OCI-LY7 (cell line): ENCODE measurements at regions not wholly inside any gene's neighbourhood (a gene's known extent, or its start where the extent isn't known, plus 50 kb on each side); places are given as distances from the start of the nearest gene placed in this dataset.

Source experiments
- EZH2phosphoT487 ChIP-seq: fragments of 200-600 bp; sonication (generic); IDR thresholded peaks from 2 replicates; pipeline ENCODE4 v1.6.1; 2018; ENCODE audit warnings: low read depth, borderline replicate concordance, mild to moderate bottlenecking, mixed run types, antibody characterized with exemption, low read length, moderate library complexity, mixed read lengths
- TF ChIP-seq, protein P1 (sequence below): fragments of 200-600 bp; sonication (generic); conservative IDR thresholded peaks from 2 replicates; pipeline ENCODE4 v1.5.1; 2014; ENCODE audit warnings: mild to moderate bottlenecking, antibody characterized with exemption, low read length, moderate library complexity, mixed read lengths

DNA sequence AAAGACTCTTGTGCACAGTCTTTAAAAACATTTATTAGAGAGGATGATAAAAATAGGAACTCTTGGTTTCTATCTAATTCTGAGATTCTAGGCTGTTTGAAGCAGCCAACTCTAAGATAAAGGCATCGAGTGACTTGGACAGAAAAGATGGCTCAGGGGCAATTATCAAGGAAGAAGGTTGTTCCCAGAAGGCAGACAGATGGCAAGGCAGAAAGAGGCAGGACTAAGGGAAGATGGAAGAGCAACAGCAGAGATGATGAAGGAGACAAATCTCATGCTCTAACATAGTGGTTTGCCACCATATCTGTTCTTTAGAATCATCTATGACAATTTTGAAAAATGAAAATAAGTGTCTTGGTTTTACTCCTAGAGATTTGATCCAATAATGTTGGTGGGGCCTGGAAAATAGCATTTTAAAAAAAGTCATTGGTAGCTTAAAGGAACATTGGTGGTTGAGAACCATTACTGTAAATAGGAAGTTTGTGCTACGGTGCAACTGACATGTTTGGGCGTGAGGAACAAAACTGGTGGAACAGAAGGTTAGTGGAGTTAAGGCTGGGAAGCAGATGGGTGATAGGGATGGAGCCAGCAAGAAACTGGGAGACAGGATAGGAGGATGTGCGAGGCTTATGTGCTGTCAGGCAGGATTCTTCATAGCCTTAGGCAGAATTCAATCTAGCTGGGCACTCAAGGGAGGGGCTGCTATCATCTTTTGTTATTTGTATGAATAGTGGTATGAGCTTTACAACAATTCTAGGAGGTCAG lies 751.1 kb downstream of the DHX35 start:
- TF ChIP-seq, protein P1, sequence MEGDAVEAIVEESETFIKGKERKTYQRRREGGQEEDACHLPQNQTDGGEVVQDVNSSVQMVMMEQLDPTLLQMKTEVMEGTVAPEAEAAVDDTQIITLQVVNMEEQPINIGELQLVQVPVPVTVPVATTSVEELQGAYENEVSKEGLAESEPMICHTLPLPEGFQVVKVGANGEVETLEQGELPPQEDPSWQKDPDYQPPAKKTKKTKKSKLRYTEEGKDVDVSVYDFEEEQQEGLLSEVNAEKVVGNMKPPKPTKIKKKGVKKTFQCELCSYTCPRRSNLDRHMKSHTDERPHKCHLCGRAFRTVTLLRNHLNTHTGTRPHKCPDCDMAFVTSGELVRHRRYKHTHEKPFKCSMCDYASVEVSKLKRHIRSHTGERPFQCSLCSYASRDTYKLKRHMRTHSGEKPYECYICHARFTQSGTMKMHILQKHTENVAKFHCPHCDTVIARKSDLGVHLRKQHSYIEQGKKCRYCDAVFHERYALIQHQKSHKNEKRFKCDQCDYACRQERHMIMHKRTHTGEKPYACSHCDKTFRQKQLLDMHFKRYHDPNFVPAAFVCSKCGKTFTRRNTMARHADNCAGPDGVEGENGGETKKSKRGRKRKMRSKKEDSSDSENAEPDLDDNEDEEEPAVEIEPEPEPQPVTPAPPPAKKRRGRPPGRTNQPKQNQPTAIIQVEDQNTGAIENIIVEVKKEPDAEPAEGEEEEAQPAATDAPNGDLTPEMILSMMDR, result no peak
- TF ChIP-seq EZH2phosphoT487, result no peak
